Tibial nerve (tissue), 4 donors: ENCODE measurements at regions not wholly inside any gene's neighbourhood (a gene's known extent, or its start where the extent isn't known, plus 50 kb on each side); places are given as distances from the start of the nearest gene placed in this dataset.

Source experiments
- DNase-seq, 2 donors: peaks; one replicate each; pipeline ENCODE4 v3.0.0-alpha.2; 2019; ENCODE audit warnings: low spot score in 2 of 2
- H3K27ac ChIP-seq, 4 donors: fragments of 200-600 bp; sonication (generic) in 3 of 4; one replicate each; pipeline ENCODE4 v1.5.1; 2017 to 2019; ENCODE audit warnings: mild to moderate bottlenecking in 1 of 4
- H3K27me3 ChIP-seq, 2 donors: fragments of 200-600 bp; sonication (generic) in 1 of 2; one replicate each; pipeline versions ENCODE4 v1.5.1 to v1.6.0; 2017 to 2019
- H3K36me3 ChIP-seq, 3 donors: fragments of 200-600 bp; sonication (generic); one replicate each; pipeline ENCODE4 v1.5.1; 2018 to 2019
- H3K4me1 ChIP-seq, 4 donors: fragments of 200-600 bp; sonication (generic) in 3 of 4; one replicate each; pipeline ENCODE4 v1.5.1; 2017 to 2019
- H3K4me3 ChIP-seq, 4 donors: fragments of 200-600 bp; sonication (generic) in 3 of 4; one replicate each; pipeline ENCODE4 v1.5.1; 2017 to 2019; ENCODE audit warnings: mild to moderate bottlenecking in 1 of 4, moderate library complexity in 1 of 4
- H3K9me3 ChIP-seq, 4 donors: fragments of 200-600 bp; sonication (generic) in 3 of 4; one replicate each; pipeline ENCODE4 v1.5.1; 2017 to 2019
- EP300 ChIP-seq, 2 donors: sonication (generic); formaldehyde crosslinking; IDR thresholded peaks; one replicate each; pipeline ENCODE4 v1.6.1; 2017; ENCODE audit warnings: antibody characterized with exemption in 2 of 2, mild to moderate bottlenecking in 1 of 2
- POLR2A ChIP-seq, 2 donors: fragments of 450-650 bp; IDR thresholded peaks; one replicate each; pipeline ENCODE4 v1.6.1; 2017; ENCODE audit warnings: antibody characterized with exemption in 2 of 2, mild to moderate bottlenecking in 2 of 2, moderate library complexity in 2 of 2
- WGBS, 2 donors: methylation state at CpG; one replicate each; pipeline ENCODE4 v1.1.5; 2018; 5-methylcytosine and 5-hydroxymethylcytosine counted together
- TF ChIP-seq, protein P1 (sequence below), 5 experiments: fragments of 200-600 bp in 3 of 5; fragments of 450-650 bp in 2 of 5; sonication (generic) in 3 of 5; IDR thresholded peaks; one replicate each; pipeline ENCODE4 v1.5.1; 2016 to 2019; ENCODE audit warnings: antibody characterized with exemption in 5 of 5, mild to moderate bottlenecking in 3 of 5, moderate library complexity in 2 of 5

DNA sequence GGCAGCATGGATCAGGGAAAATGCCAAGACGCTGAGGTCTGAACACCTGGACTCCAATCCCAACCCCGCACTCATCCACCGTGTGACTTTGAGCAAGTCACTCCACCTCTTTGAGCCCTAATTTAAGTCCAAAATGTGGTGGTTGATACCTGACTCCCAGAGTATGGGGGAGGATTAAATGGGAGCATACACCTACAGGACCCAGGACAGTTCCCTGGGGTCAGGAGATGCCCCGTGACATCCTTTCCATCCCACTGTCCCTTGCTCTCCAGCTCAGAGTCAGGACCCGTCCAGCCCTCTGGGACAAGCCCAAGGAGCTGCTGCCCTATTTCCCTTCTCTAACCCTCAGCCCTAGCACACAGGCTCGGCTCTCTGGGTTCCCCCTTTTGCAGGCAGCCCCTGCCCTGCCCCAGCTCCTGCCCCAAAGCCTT is 276.4 kb downstream of the XXYLT1 start:
- Histone ChIP-seq H3K27me3 (no peaks in the 10 kb centered on the region), H3K36me3 (no peaks in the 10 kb centered on the region), H3K9me3 (no peaks in the 10 kb centered on the region), H3K4me1 (no peaks in the 10 kb centered on the region), H3K27ac (no peak overlapping the region), H3K4me3 (no peak overlapping the region)
- WGBS, 2 donors, result 91 to 95% methylated on average over 6 of the region's 6 CpGs
- no peak for DNase-seq
- TF ChIP-seq, protein P1, sequence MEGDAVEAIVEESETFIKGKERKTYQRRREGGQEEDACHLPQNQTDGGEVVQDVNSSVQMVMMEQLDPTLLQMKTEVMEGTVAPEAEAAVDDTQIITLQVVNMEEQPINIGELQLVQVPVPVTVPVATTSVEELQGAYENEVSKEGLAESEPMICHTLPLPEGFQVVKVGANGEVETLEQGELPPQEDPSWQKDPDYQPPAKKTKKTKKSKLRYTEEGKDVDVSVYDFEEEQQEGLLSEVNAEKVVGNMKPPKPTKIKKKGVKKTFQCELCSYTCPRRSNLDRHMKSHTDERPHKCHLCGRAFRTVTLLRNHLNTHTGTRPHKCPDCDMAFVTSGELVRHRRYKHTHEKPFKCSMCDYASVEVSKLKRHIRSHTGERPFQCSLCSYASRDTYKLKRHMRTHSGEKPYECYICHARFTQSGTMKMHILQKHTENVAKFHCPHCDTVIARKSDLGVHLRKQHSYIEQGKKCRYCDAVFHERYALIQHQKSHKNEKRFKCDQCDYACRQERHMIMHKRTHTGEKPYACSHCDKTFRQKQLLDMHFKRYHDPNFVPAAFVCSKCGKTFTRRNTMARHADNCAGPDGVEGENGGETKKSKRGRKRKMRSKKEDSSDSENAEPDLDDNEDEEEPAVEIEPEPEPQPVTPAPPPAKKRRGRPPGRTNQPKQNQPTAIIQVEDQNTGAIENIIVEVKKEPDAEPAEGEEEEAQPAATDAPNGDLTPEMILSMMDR (IDR thresholded peaks at IDR 0.05), result no peak
- TF ChIP-seq EP300 (IDR thresholded peaks at IDR 0.05), result no peak

DNA sequence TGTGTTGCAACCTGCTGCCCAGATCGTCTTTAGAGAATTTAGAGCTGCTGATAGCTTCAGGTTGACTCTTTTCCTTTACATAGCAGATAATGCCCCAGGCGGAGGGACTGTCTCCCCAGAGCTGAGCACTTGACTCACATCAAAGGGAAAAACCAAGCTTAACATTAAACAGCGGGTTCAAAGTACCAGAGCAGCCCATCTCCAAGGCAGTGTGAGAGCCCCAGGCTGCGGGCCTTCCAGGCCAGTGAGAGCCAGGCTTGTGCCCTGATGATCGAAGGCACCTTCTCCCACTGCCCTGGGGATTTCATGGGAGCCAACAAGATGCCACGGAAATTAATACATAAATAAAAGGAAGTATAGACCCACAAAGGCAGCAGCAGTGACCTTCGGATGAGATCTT is 275.6 kb downstream of the XXYLT1 start:
- DNase-seq, result no peak
- H3K27me3 ChIP-seq, result no peaks in the 10 kb centered on the region
- 85 to 91% methylated on average over 7 of the region's 7 CpGs for WGBS, 2 donors
- H3K4me3 ChIP-seq, result no peak overlapping the region
- TF ChIP-seq POLR2A (IDR thresholded peaks at IDR 0.05), result no peak
- TF ChIP-seq, protein P1 (IDR thresholded peaks at IDR 0.05), result no peak
- TF ChIP-seq EP300 (IDR thresholded peaks at IDR 0.05), result no peak
- no peaks in the 10 kb centered on the region for H3K36me3 ChIP-seq
- no peaks in the 10 kb centered on the region for H3K9me3 ChIP-seq
- H3K4me1 ChIP-seq, result no peaks in the 10 kb centered on the region
- no peak overlapping the region for H3K27ac ChIP-seq

DNA sequence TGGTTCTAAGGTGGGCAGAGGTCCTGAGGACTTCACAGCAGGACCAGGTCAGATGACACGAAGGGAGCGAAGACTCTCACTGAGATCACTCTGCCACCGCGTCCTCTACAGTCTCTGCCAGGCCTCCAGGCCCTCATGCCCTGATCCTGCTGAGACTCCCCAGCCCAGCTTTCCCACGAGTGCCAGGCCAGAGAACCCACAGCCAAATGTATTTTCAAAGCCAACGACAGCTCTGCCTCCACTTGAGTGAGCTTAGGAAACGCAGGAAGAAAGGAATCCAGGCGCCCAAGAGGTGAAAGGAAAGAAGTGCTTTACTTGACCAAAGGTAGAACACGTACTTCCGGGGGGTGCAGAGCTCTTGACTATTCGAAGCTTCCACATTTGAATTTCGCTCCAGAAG is 275.0 kb downstream of the XXYLT1 start:
- no peaks in the 10 kb centered on the region for H3K9me3 ChIP-seq
- H3K27ac ChIP-seq, result no peak overlapping the region
- H3K27me3 ChIP-seq, result no peaks in the 10 kb centered on the region
- H3K36me3 ChIP-seq, result no peaks in the 10 kb centered on the region
- DNase-seq, result no peak
- 85 to 86% methylated on average over 12 of the region's 12 CpGs for WGBS, 2 donors
- no peaks in the 10 kb centered on the region for H3K4me1 ChIP-seq
- no peak for TF ChIP-seq POLR2A (IDR thresholded peaks at IDR 0.05)
- TF ChIP-seq EP300 (IDR thresholded peaks at IDR 0.05), result no peak
- TF ChIP-seq, protein P1 (IDR thresholded peaks at IDR 0.05), result no peak
- H3K4me3 ChIP-seq, result no peak overlapping the region

DNA sequence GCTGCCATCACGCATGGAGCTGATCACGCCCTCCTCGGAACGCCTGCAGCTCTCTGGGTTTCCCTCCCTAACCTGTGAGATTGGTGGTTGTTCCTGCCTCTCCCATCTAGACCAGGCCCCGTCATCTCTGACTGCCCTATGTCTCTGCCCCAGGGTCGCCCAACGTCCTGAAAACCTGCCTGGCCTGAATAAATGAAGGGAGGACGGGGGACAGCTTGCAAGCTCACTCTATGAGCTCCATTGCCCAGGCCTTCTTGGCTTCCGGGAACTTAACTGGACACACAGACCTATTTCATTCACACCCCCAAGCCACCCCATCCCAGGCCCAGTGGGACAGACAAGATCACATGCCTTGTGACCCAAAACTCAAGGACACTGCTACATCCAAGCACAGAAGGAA is 274.2 kb downstream of the XXYLT1 start:
- DNase-seq, result no peak
- Histone ChIP-seq H3K9me3 (no peaks in the 10 kb centered on the region), H3K36me3 (no peaks in the 10 kb centered on the region), H3K4me3 (no peak overlapping the region), H3K27ac (no peak overlapping the region), H3K27me3 (no peaks in the 10 kb centered on the region), H3K4me1 (peaks cover 0 to 2% (median under 1%) of the 10 kb centered on the region in 4 donors)
- no peak for TF ChIP-seq POLR2A (IDR thresholded peaks at IDR 0.05)
- TF ChIP-seq EP300 (IDR thresholded peaks at IDR 0.05), result no peak
- TF ChIP-seq, protein P1 (IDR thresholded peaks at IDR 0.05), result no peak
- 75 to 83% methylated on average over 9 of the region's 9 CpGs for WGBS, 2 donors

DNA sequence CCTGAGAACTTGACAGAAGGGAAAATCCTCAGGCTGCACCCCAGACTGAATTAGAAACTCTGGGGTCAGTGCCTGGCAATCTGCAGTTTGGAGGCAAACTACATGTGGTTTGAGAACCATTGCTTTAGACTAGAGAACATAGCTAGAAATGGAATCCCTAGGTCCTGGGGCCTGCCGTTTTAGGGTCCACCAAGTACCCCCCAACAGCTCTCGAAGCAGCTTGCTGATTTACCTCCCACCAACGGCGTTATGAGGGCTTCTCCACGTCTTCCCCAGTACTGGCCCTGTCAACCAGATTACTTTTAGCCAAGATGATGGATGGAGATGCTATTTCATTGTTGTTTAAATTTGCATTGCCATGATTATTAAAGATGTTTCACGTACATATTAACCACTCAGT is 272.5 kb downstream of the XXYLT1 start:
- H3K9me3 ChIP-seq, result no peaks in the 10 kb centered on the region
- TF ChIP-seq POLR2A (IDR thresholded peaks at IDR 0.05) (no peak), EP300 (IDR thresholded peaks at IDR 0.05) (no peak)
- TF ChIP-seq, protein P1 (IDR thresholded peaks at IDR 0.05), result no peak
- H3K4me3 ChIP-seq, result no peak overlapping the region
- no peaks in the 10 kb centered on the region for H3K27me3 ChIP-seq
- no peaks in the 10 kb centered on the region for H3K36me3 ChIP-seq
- peaks cover 0 to 19% (median 9%) of the 10 kb centered on the region in 4 donors for H3K4me1 ChIP-seq
- DNase-seq, result no peak
- no peak overlapping the region for H3K27ac ChIP-seq
- WGBS, 2 donors, result 87 to 89% methylated on average over 6 of the region's 6 CpGs
